LoVo (cell line): ENCODE measurements at regions not wholly inside any gene's neighbourhood (a gene's known extent, or its start where the extent isn't known, plus 50 kb on each side); places are given as distances from the start of the nearest gene placed in this dataset.

Experiments used
- DNase-seq: peaks from one replicate; pipeline ENCODE4 v3.0.0-alpha.2; 2016; ENCODE audit warnings: low spot score

DNA sequence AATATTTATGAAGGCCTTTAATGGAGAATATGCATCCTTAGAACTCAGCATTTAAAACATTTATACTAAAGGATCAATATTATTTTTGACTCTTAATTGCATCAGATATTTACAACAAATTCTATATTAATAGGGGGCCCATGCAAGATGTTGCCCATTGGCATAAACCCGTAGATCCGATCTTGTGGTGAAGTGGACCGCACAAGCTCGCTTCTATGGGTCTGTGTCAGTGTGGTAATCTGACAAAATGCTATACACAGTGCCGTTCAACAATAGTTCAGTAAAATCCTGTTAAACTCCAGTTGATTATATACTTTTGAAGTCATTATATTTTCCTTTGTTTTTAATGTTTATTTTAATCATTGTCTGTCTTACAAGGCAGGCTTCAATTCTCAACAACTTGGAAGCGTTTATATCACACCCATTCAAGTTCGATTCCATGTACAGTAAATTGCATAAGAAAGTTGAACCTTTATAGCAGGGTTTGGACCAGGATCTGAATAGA is 809.2 kb downstream of the USP25 start:
- DNase-seq, result no peak

DNA sequence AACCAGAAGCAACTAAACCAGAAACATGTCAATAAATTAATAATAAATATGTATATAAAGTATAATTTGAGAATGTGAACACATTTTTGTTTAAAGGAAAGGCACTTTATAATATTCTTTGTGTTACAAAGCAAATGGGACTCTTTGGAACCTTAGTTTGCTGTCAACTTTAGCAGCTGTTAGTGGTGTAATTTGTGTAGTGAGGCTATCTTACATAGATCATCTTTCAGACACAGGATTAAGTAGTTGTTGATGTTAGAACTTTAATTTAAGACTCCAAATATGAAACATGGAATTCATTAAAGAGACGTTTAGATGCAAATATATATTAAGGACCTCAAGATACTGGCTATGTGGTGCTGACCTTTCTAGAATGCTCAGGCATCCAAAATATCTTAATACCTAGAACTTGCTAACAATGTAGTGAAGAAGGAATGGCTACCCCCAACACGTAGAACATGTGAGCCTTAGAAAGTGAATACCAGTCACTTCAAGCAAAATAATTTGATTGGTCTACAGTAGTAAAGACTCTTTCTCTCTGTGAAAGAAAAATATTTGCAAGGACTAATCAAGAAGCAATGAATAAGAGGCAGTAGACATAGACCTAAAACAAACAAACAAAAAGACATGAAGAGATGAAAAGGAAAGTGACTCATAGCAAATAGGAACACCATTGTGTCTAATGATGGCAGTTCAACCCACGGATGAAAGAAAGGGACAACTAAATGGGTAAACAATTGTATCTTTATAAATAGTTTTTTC is 811.4 kb downstream of the USP25 start:
- no peak for DNase-seq

DNA sequence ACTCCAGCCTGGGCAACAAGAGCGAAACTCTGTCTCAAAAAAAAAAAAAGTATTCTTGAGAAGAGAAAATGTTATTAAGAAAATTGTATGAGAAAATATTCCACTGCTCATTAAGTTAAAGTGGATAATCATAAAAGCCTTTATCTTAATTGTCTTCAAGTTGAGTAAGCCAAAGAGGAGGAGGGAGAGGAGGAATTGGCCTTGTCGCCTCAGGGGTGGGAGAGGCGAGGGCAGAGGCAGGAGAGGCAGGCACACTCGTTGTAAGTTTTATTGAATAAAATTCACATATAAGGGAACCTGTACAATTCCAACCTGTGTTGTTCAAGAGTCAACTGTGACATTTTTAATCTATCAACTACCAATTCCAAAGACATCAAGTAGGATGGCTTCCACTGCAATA is 820.3 kb downstream of the USP25 start:
- DNase-seq, result peak; percentile 11

DNA sequence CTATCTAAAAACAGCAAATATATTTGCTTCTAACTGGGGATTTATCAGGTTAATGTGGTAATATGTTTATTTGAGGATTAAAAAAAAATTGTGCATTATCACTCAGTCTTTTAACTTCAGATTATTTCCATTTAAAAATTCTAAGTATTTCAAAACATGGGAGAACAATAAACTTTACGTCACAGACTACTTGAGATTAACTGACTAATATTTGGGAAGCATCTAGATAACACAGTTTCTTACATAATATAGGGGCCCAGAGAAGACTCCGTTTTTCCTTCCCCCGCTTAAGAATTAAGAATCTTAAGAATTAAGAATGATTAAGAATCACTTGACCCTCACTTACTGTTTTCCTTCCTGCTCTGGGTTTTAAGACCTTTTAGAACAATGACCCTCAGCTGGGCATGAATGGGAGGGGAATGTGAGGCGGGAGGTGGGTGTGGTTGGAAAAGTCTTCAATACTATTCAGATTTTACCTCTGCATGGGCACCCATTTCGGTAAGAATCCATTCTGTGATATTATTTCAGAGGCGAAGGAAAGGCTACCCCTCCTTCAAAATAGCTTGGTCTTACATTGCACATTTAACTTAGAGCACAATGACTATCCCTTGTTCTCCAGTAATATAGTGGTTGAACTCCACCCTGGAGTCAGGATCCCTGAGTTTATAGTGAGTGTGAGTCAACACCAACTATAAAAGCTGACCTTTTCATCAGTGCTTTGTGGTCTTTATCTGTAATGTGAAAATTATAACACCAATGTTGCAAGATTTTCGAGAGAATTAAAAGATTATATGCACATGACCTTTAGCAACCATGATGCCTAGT is 821.3 kb downstream of the USP25 start:
- peak; percentile 53 for DNase-seq

DNA sequence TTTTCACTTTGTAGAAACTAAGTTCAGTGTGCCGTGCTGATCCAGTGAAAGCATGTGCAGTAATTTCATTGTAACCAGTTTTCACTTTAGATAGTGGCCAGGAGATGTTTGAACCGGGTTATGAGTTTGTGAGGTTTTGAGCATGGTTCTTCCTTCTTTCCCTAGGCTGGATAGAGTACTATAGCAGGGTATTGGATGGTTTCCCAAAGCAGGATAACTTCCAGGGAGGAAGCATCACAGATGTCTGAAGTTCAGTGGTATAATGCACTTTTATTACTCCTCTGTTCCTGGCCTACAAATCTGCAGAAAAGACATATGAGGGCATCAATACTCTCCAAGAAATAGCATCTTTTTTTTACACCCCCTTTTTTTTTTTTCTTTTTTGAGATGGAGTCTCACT is 823.1 kb downstream of the USP25 start:
- DNase-seq, result no peak

DNA sequence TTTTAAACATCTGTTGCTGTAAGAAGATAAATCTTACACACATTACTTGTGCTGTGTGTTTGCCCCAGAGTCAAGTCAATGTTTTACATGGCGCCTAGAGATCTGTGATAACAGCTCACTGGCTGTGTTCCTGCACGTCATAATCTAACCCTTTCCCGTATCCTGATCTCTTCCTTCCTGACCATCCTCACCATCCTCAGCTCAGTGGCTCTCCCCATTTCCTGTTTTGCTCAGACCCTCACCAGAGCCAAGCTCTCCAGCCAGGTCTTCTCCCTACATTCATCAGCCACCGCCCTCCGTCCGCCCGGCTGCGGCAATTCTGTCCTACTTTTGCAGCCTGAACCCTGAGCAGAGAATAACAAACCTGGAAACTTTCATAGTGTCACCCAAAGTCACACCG is 824.7 kb downstream of the USP25 start:
- DNase-seq, result no peak

DNA sequence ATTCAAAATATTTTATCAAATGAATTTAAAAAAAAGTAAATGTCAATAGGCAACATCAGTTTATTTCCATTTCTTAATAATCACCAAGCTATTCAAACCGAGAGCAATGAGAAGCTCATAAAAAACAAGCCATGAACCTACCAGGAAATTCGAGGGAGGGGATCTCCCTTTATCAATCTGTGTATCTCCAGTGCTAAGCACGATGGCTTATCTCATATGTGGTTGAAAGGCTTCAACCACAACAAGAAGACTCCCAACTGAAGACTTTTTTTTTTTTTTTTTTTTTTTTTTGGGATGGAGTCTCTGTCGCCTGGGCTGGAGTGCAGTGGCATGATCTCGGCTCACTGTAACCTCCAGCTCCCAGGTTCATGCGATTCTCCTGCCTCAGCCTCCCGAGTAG is 833.3 kb downstream of the USP25 start:
- DNase-seq, result no peak

DNA sequence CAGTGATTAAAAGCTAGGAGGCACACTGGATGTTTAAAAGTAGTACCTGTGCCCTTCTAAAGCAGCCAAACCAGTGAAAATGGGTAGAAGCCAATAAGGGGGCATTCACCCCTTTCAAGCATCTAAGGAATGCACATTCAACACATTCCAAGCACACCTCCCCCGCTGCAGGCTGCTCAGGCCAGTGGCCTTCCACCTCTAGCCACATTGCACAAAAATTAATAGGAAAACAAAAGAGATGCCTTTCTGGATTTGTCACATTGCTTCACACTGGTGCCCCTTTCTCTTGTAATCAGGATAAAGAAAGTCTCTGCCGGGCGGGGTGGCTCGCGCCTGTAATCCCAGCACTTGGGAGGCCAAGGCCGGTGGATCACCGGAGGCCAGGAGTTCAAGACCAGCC is 834.0 kb downstream of the USP25 start:
- no peak for DNase-seq

DNA sequence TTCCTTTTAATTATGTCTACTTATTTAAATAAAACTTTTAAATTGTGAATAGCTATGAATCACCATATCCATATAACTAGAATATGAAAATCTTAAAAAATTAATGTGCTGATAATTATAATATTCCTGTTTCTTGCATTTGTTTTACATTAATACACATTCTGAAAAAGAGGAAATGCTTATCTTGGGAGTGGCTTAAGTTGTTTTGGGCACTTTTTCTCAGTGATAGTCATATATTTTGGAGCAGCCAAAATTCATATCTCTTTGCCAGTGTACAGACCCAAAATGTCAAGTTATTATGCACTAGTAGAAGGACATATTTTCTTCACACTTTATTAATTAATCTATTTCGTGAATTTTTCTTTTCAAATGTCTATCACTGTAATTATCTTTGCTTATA is 838.5 kb downstream of the USP25 start:
- no peak for DNase-seq

DNA sequence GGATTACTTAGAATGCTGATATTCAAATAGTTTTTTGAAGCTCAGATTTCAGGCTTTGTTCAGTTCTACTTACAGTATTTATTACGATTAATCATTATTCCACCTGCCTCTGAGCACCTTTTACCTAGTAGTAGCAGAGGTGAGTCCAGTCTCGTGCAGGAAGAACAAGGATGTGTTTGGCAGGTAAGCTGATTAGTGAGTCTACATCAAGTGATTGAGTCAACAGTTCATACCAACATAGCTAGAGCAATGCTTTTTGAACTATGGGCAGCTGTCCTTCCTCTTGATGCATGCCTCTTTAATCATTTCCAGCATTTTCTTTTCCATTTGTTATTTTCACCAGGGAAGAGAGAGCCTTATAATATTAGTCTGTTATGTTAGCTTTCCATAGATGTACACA is 838.9 kb downstream of the USP25 start:
- no peak for DNase-seq

DNA sequence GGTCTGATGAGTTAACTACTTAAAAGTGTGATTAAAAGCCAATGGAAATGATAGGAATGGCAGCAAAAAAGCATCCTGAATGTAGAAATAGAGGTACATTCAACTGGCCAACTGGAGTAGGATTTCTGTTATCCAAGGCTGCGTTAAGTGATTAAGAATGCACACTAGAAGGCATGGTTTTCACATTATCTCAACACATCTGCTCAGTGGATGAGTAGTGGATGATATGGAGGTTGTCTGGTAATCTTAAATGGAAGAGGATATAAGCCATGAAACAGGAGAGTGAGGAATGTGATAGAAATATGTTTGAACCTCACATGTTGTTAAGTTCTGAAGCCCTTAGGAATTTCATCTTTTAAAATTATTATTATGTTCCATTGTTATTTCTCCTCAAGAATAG is 839.9 kb downstream of the USP25 start:
- no peak for DNase-seq

DNA sequence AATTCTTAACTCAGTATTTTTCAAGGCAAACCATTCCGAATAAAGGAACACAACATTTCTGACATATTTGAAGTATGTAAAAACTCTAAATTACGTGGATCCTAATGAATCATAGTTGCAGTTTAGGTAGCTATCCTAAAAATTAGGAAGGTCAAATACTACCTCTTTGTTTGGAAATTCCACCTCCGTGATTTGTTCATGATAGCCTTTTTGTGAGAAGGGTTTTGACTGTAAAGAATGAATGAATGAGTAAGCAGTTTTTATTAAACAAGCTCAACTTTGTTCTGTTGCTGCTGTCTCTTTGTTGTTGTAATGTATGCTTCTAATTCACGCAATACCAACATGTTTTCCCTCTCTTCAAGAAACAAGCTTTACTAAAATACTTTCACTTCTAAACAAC is 840.4 kb downstream of the USP25 start:
- no peak for DNase-seq

DNA sequence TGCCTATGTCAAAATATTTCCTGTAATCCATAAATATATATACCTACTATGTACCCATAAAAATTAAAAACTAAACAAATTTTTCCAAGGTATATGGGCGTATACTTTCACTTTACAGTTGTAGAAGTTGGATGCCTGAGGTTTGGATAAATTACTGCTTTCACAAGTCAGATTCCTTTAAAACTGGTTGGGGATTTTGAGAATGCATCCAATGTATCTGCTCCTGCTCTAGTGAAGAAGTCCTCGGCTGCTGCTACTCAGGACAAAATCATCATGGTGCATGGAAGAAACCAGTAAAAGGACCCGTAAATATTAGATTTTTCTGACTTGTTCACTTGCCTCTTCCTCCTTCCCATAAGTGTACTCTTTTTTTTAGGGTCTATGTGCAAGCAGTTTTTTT is 841.1 kb downstream of the USP25 start:
- no peak for DNase-seq

DNA sequence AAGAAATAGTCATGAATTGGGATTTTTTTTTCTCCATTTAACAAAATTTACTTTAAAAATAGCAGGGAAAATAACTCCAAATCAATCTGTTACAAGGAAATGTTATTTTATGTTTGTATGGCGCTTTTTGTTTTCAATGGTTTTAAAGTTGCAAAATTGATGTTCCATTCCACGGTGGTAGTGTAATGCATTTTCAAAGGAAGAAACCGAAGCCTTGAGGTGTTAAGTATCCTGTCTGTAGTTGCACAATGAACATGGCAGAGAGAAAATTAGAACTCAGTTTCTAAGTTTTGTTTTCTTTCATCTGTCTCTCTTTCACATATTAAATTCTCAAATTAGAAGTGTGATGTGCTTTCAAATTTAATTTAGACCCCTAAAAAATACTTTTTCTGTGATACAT is 841.8 kb downstream of the USP25 start:
- DNase-seq, result no peak

DNA sequence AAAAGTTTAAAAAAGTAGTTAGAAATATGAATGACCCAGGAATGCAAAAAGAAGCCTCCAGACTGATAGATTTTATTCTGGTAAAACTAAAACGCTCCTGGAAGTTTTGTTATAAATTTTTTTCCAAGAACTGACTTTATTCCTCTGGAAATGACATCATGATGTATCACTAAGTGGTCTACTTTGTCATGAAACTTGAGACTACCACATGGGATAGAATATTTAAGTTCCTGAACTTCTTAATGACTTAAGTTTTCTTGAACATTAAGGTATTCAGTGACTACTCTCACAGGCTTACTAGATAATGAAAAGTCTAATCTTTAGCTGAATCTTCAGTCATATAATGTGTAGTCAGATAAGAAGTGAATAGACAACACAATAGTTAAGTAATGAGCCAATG is 842.2 kb downstream of the USP25 start:
- no peak for DNase-seq

DNA sequence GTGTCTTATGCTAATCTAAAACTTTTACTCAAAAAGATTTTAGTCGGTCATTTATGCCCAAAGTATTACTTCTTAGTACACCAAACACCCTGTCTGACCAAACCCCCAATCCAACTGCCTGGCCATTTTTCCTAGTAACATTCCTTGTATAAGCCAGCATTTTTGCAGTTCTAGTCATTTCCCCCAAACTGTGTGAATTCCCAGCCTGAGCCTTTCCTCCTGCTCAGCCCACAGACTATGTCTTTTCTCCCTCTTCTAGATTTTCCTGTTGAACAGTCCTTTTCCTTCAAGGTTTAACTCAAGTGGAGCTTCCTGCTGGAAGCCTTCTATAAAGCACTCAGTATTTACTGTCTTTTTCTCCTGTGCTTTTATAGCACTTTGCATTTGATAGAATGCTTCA is 843.8 kb downstream of the USP25 start:
- no peak for DNase-seq

DNA sequence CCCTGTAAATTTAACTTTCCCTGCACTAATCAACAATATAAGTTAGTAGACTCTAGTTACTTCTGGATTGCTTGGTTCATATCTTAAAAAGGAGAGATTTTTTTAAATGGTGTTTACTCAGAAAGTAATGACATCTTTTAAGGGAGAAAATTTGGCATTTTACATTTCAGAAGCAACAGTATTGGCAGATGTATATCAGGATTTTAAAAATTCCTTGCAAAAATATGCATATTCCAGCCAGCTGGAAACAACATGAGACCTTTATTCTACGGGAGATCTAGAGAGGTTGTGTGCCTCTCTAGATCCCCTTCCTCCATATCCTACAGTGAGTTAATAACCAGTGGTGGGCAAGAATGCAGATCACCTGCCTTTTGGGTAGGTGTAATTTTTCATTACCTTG is 848.2 kb downstream of the USP25 start:
- no peak for DNase-seq

DNA sequence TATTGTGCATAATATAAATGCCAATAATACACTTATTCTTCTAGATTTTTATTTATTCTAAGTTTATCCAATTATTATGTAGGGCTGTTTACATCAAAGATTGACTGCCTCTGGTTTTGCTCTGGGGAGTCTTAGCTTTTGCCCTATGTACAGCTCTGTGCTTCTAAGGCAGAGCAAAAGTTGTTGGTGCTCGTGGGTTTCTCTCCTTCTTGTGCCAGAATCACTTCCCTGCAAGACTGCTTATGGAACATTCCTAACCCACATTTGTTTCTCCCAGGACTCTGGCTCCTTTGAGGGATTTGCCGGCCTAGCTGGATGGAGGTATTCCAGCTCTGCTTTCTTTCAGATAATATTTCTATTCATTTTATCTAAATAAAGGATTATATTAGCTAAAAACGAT is 849.1 kb downstream of the USP25 start:
- no peak for DNase-seq

DNA sequence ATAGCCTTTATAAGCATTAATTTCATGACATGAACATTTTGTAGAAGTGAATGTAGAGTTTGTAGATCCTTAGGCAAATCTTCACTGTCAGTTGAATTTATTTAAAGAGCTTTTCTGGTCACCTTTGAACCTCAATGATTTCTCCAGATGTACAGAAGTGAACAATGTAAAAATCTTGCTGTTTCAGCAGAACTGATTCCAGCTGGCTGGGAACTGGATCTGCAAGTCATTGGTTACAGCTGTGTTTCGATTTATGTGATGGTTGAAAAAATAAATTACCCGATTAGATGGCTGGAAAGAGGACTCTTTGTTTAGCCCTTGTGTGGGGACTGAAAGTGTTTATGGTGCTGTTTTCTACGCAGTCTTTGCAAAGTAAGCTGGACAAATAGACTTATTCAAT is 849.8 kb downstream of the USP25 start:
- DNase-seq, result no peak

DNA sequence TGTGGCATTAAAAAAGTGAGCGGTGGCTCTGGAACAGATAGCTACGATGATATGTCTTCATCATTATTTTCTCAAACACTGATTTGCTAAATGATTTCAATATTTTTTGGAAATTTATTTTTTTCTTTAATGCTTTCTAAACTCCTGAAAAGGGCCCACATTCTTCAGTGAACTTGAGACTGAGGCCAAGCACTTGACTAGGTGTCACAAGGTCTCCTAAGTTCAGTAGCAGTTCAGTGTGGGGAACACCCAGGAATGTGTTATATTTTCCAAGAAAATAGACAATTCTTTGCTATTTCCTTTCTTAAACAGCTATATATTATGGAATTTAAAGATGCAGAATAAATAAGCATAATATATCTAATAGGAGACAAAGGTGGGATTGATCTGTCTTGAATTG is 850.9 kb downstream of the USP25 start:
- DNase-seq, result no peak

DNA sequence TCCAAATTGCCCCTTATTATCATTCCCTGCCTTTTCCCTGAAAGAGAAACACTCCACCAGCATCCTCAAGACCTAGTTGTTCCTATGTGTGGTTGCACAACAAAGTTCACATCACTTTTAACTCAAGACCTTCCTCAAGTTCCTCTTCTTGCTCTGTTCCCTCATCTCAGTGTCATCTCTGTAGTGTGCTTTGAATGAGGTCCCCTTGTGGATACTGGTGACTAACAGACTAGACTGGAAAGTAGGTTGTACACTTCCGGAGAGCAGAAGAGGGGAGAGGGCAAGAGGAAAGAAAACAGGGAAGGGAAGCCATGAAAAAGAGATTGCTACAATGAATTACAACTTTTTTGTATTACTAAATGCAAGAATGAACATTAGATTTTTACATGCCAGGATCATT is 853.8 kb downstream of the USP25 start:
- DNase-seq, result no peak

DNA sequence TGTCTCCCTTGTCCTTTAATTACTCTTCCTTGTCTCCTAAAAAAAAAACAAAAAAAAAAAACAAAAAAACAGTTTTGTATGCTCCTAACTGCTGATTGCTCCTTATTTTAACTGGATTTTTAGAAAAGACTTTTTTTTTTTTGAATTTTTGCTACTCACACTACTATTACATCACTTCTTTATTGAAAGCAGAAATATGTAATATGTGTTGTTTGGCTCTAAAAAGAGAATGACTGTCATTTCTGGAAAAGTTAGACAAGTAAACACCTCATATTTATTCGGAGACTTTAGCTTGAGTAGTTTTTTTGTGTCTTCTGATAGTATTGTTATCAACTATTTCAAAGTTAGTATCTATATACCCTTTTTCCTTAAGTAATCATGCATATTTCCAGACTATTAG is 855.0 kb downstream of the USP25 start:
- DNase-seq, result no peak

DNA sequence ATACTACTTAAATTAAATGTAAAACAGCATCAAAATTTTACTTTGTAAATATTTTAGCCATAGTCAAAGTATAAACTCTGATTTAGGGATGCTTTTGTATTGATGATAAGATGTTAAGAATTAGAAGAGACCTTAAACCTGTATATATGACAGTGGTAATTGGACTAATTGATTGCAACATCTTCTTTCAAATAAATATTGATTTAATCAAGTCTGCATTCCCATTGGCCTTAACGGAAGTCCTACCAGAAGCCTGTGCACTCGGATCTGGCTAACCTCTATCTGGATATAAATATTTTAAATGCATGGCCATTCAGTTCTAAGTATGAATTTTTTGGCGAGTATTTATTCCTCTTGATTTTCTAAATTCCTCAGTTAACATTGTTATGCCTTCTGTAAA is 856.1 kb downstream of the USP25 start:
- no peak for DNase-seq

DNA sequence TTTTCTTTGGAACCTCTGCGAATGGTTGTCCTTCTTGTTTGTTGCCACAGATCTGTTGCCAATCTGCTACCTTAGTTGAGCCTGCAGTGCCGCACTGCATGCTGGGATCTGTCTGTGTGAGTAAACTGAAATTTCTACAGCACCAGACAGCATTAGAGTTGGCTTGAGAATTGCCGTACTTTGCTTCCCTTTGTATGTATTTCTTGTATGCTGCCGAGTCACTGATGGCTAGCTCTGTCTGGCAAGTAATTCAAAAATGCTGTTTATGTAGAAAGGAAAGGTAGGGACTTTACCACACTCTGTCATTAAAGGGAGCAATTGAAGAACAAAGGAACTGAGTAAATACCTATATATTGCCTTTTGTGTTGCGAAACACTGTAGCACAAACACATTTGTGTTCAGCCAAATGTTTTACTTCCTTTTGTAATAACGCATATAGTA is 857.4 kb downstream of the USP25 start:
- peak; percentile 15 for DNase-seq
